Peyer's patch (tissue), 4 donors: ENCODE measurements at regions not wholly inside any gene's neighbourhood (a gene's known extent, or its start where the extent isn't known, plus 50 kb on each side); places are given as distances from the start of the nearest gene placed in this dataset.

Experiments used
- CTCF ChIP-seq, 6 experiments: fragments of 450-650 bp in 4 of 6; fragments of 200-600 bp in 2 of 6; sonication (generic) in 1 of 6; IDR thresholded peaks; one replicate each; pipeline ENCODE4 v1.5.1; 2017 to 2019; ENCODE audit warnings: antibody characterized with exemption in 6 of 6, mild to moderate bottlenecking in 3 of 6, moderate library complexity in 1 of 6
- POLR2A ChIP-seq, 2 donors: fragments of 450-650 bp; IDR thresholded peaks; one replicate each; pipeline ENCODE4 v1.5.1; 2017; ENCODE audit warnings: antibody characterized with exemption in 2 of 2, mild to moderate bottlenecking in 2 of 2, moderate library complexity in 2 of 2

- no peak for TF ChIP-seq CTCF (IDR thresholded peaks at IDR 0.05)
- TF ChIP-seq POLR2A (IDR thresholded peaks at IDR 0.05), result no peak
These were observed 60.4 kb upstream of the RNF7 start for GRCh38 chr3:141677701-141678100.
